ENCODE measurements at regions not wholly inside any gene's neighbourhood (a gene's known extent, or its start where the extent isn't known, plus 50 kb on each side); places are given as distances from the start of the nearest gene placed in this dataset.
"Not testable (repeated sequence)": the region's sequence is repeated elsewhere in the genome, so short reads cannot be mapped to it uniquely, and the experiment has no call there.

- Histone ChIP-seq H3K9me3 (ENCODE audit: control insufficient read depth in 1 of 2, low read length in 2 of 2) (no peaks in the 10 kb centered on the region), H3K27me3 (ENCODE audit: insufficient read depth, low read length) (no peaks in the 10 kb centered on the region), H3K27ac (ENCODE audit: low read depth, low read length) (no peak overlapping the region), H3K4me3 (ENCODE audit: low read length in 2 of 2) (no peak overlapping the region), H3K4me1 (ENCODE audit: insufficient read depth, low read length) (no peaks in the 10 kb centered on the region), H3K36me3 (ENCODE audit: insufficient read depth, low read length) (no peaks in the 10 kb centered on the region)
- no peaks in the 10 kb centered on the region for H3K4me1 Mint-ChIP-seq
- H3K9me3 Mint-ChIP-seq: peaks cover 0 to 4% (median 0%) of the 10 kb centered on the region in 8 donors
- DNase-seq: no peak
- intact Hi-C loops (cut with micrococcal nuclease): no loop called here
- no peaks in the 10 kb centered on the region for H3K36me3 Mint-ChIP-seq
- CTCF ChIA-PET (ENCODE audit: partially characterized antibody): no interaction called here
- H3K4me3 Mint-ChIP-seq: no peak overlapping the region
- POLR2A ChIA-PET (ENCODE audit: partially characterized antibody): no interaction called here
- no peak overlapping the region for H3K27ac Mint-ChIP-seq
- H3K27me3 Mint-ChIP-seq: no peaks in the 10 kb centered on the region
Measured at GRCh38 chr5:163867324-163867723, 361.9 kb downstream of the MAT2B start.

- H3K4me3 Mint-ChIP-seq: no peak overlapping the region
- no peaks in the 10 kb centered on the region for H3K4me1 ChIP-seq (ENCODE audit: insufficient read depth, low read length)
- no peaks in the 10 kb centered on the region for H3K36me3 Mint-ChIP-seq
- POLR2A ChIA-PET (ENCODE audit: partially characterized antibody): no interaction called here
- no peaks in the 10 kb centered on the region for H3K27me3 ChIP-seq (ENCODE audit: insufficient read depth, low read length)
- H3K4me3 ChIP-seq (ENCODE audit: low read length in 2 of 2): no peak overlapping the region
- H3K36me3 ChIP-seq (ENCODE audit: insufficient read depth, low read length): no peaks in the 10 kb centered on the region
- no peaks in the 10 kb centered on the region for H3K4me1 Mint-ChIP-seq
- no peak overlapping the region for H3K27ac ChIP-seq (ENCODE audit: low read depth, low read length)
- no peaks in the 10 kb centered on the region for H3K9me3 ChIP-seq (ENCODE audit: control insufficient read depth in 1 of 2, low read length in 2 of 2)
- intact Hi-C loops (cut with micrococcal nuclease): no loop called here
- H3K27ac Mint-ChIP-seq: no peak overlapping the region
- CTCF ChIA-PET (ENCODE audit: partially characterized antibody): no interaction called here
- H3K9me3 Mint-ChIP-seq: peaks cover 0 to 4% (median 0%) of the 10 kb centered on the region in 8 donors
- no peaks in the 10 kb centered on the region for H3K27me3 Mint-ChIP-seq
- DNase-seq: no peak
Measured at GRCh38 chr5:163867738-163868137, 362.3 kb downstream of the MAT2B start.

GRCh38 chr5:163869581-163869980, 364.2 kb downstream of the MAT2B start:
- H3K9me3 Mint-ChIP-seq: peaks cover 0 to 4% (median 0%) of the 10 kb centered on the region in 8 donors
- POLR2A ChIA-PET (ENCODE audit: partially characterized antibody): no interaction called here
- Histone ChIP-seq H3K4me3 (ENCODE audit: low read length in 2 of 2) (no peak overlapping the region), H3K36me3 (ENCODE audit: insufficient read depth, low read length) (no peaks in the 10 kb centered on the region), H3K27ac (ENCODE audit: low read depth, low read length) (no peak overlapping the region), H3K4me1 (ENCODE audit: insufficient read depth, low read length) (no peaks in the 10 kb centered on the region), H3K9me3 (ENCODE audit: control insufficient read depth in 1 of 2, low read length in 2 of 2) (no peaks in the 10 kb centered on the region), H3K27me3 (ENCODE audit: insufficient read depth, low read length) (no peaks in the 10 kb centered on the region)
- CTCF ChIA-PET (ENCODE audit: partially characterized antibody): no interaction called here
- intact Hi-C loops (cut with micrococcal nuclease): no loop called here
- no peaks in the 10 kb centered on the region for H3K4me1 Mint-ChIP-seq
- no peak overlapping the region for H3K4me3 Mint-ChIP-seq
- H3K27ac Mint-ChIP-seq: no peak overlapping the region
- no peaks in the 10 kb centered on the region for H3K36me3 Mint-ChIP-seq
- H3K27me3 Mint-ChIP-seq: no peaks in the 10 kb centered on the region
- no peak for DNase-seq

DNA sequence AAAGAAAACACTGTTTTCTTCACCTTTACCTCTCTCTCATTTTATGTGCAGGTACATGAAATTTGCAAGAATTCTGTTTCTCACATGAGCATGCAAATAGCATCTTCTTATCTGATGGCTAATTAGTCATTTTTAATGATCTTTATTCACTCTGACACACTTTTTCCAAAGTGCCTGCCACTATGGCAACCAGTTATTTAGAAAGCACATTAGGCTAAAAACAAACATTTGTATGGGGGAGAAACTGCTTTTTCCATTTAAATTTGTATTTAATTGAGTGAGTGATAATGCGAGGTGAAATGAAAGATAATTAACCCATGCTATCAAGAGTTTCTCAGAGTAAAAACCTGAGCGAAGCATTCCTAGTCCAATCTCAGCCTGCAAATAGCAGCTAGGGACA, 365.0 kb downstream of the MAT2B start:
- Histone ChIP-seq H3K36me3 (ENCODE audit: insufficient read depth, low read length) (no peaks in the 10 kb centered on the region), H3K4me3 (ENCODE audit: low read length in 2 of 2) (no peak overlapping the region), H3K4me1 (ENCODE audit: insufficient read depth, low read length) (no peaks in the 10 kb centered on the region), H3K27ac (ENCODE audit: low read depth, low read length) (no peak overlapping the region), H3K9me3 (ENCODE audit: control insufficient read depth in 1 of 2, low read length in 2 of 2) (no peaks in the 10 kb centered on the region), H3K27me3 (ENCODE audit: insufficient read depth, low read length) (no peaks in the 10 kb centered on the region)
- H3K36me3 Mint-ChIP-seq: no peaks in the 10 kb centered on the region
- no peak overlapping the region for H3K4me3 Mint-ChIP-seq
- H3K9me3 Mint-ChIP-seq: peaks cover 0 to 4% (median 0%) of the 10 kb centered on the region in 8 donors
- CTCF ChIA-PET (ENCODE audit: partially characterized antibody): no interaction called here
- no peak overlapping the region for H3K27ac Mint-ChIP-seq
- no peaks in the 10 kb centered on the region for H3K4me1 Mint-ChIP-seq
- DNase-seq: no peak
- intact Hi-C loops (cut with micrococcal nuclease): no loop called here
- POLR2A ChIA-PET (ENCODE audit: partially characterized antibody): no interaction called here
- H3K27me3 Mint-ChIP-seq: no peaks in the 10 kb centered on the region

DNA sequence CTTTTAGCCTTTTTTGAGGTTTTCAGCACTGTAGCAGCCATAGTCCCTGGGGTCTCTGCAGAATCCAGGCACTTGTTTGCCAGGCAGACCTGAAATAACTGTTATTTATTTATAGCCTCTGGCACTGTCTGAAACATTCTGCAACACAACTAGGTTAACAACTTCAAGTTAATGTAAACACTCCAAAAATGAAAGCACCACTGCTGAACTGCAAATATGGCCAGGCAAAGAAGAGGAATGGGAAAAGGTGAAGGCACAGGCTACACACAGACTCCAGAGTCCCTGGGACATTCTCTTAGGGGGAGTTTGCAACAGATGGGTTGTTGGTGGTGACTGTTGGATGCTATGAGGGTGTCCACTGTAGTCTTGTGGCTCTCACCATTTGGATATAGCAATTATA, 369.0 kb downstream of the MAT2B start:
- no peak overlapping the region for H3K27ac ChIP-seq (ENCODE audit: low read depth, low read length)
- ChIA-PET CTCF (ENCODE audit: partially characterized antibody) (no interaction called here), POLR2A (ENCODE audit: partially characterized antibody) (no interaction called here)
- H3K27me3 ChIP-seq (ENCODE audit: insufficient read depth, low read length): no peaks in the 10 kb centered on the region
- H3K4me3 ChIP-seq (ENCODE audit: low read length in 2 of 2): no peak overlapping the region
- H3K9me3 ChIP-seq (ENCODE audit: control insufficient read depth in 1 of 2, low read length in 2 of 2): no peaks in the 10 kb centered on the region
- intact Hi-C loops (cut with micrococcal nuclease): no loop called here
- peaks cover 0 to 11% (median under 1%) of the 10 kb centered on the region in 8 donors for H3K9me3 Mint-ChIP-seq
- H3K27ac Mint-ChIP-seq: no peak overlapping the region
- no peak for DNase-seq
- no peak overlapping the region for H3K4me3 Mint-ChIP-seq
- no peaks in the 10 kb centered on the region for H3K36me3 Mint-ChIP-seq
- no peaks in the 10 kb centered on the region for H3K36me3 ChIP-seq (ENCODE audit: insufficient read depth, low read length)
- no peaks in the 10 kb centered on the region for H3K4me1 ChIP-seq (ENCODE audit: insufficient read depth, low read length)
- no peaks in the 10 kb centered on the region for H3K4me1 Mint-ChIP-seq
- no peaks in the 10 kb centered on the region for H3K27me3 Mint-ChIP-seq

DNA sequence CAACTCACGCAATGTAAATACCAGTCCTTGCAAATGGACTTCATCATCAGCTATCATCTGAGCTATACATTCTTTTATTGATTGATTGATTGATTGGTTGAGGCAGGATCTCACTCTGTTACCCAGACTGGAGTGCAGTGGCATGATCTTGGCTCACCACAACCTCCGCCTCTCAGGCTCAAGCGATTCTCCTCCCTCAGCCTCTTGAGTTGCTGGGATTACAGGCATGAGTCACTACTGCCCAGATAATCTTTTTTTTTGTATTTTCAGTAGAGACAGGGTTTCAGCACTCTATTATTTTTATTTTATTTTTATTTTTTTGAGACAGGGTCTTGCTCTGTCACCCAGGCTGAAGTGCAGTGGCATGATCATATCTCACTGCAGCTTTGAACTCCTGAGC, 369.5 kb downstream of the MAT2B start:
- H3K4me3 Mint-ChIP-seq; DNase-seq; H3K27ac Mint-ChIP-seq; POLR2A ChIA-PET (ENCODE audit: partially characterized antibody); H3K36me3 Mint-ChIP-seq; H3K9me3 ChIP-seq (ENCODE audit: control insufficient read depth in 1 of 2, low read length in 2 of 2); H3K4me3 ChIP-seq (ENCODE audit: low read length in 2 of 2); H3K27me3 Mint-ChIP-seq; intact Hi-C loops (cut with micrococcal nuclease); H3K36me3 ChIP-seq (ENCODE audit: insufficient read depth, low read length); CTCF ChIA-PET (ENCODE audit: partially characterized antibody); H3K4me1 Mint-ChIP-seq; H3K27me3 ChIP-seq (ENCODE audit: insufficient read depth, low read length); H3K4me1 ChIP-seq (ENCODE audit: insufficient read depth, low read length); H3K27ac ChIP-seq (ENCODE audit: low read depth, low read length): not testable (repeated sequence)
- H3K9me3 Mint-ChIP-seq: peaks cover 0 to 11% (median under 1%) of the 10 kb centered on the region in 8 donors

DNA sequence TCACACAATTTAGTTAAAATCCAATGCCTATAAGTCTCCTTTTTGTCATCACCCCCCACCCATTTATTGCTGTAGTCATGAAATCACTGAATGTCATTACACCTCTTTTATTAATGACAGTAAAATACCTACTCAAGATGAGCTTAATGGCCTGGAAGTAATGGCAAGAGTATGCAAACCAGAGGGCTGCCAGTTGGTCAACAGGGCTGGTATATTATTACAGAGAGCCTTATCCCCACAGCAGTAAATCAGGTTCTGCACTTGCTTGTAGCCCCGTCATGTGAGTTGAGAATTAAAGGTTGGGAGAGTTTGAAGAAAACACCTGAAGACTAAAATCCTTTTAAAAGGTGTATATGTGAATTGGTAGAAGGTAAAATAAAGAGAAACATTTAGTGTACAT, 372.4 kb downstream of the MAT2B start:
- H3K27me3 Mint-ChIP-seq: no peaks in the 10 kb centered on the region
- POLR2A ChIA-PET (ENCODE audit: partially characterized antibody): no interaction called here

DNA sequence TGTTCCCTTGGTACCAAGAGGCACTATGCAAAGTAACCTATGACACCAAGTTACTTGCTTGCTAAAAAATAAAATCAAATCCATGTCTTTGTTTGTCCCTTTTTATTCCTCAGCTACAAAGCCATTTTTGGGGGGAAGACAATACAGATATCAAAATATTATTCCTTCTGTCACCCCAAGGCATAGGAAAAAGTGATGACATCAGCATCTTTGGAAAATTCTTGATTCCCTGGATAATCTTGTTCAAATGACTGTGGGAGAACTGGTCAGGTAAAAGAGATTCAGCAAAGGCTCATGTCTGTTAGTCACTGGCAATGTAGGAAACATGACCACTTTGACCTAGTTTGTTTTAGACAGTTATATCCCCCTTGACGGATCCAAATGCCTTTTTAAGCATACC, 373.1 kb downstream of the MAT2B start:
- intact Hi-C loops (cut with micrococcal nuclease): no loop called here
- H3K27ac Mint-ChIP-seq: no peak overlapping the region
- CTCF ChIA-PET (ENCODE audit: partially characterized antibody): no interaction called here

More for the DNA sequence above, 372.4 kb downstream of the MAT2B start:
- no peaks in the 10 kb centered on the region for H3K36me3 Mint-ChIP-seq
- H3K27ac Mint-ChIP-seq: no peak overlapping the region
- Histone ChIP-seq H3K27ac (ENCODE audit: low read depth, low read length) (no peak overlapping the region), H3K4me3 (ENCODE audit: low read length in 2 of 2) (no peak overlapping the region), H3K36me3 (ENCODE audit: insufficient read depth, low read length) (no peaks in the 10 kb centered on the region), H3K9me3 (ENCODE audit: control insufficient read depth in 1 of 2, low read length in 2 of 2) (no peaks in the 10 kb centered on the region), H3K27me3 (ENCODE audit: insufficient read depth, low read length) (no peaks in the 10 kb centered on the region), H3K4me1 (ENCODE audit: insufficient read depth, low read length) (no peaks in the 10 kb centered on the region)
- H3K4me3 Mint-ChIP-seq: no peak overlapping the region
- intact Hi-C loops (cut with micrococcal nuclease): no loop called here
- H3K9me3 Mint-ChIP-seq: peaks cover 0 to 11% (median 0%) of the 10 kb centered on the region in 8 donors
- CTCF ChIA-PET (ENCODE audit: partially characterized antibody): no interaction called here
- H3K4me1 Mint-ChIP-seq: no peaks in the 10 kb centered on the region
- DNase-seq: no peak

More for the DNA sequence above, 373.1 kb downstream of the MAT2B start:
- Mint-ChIP-seq H3K4me3 (no peak overlapping the region), H3K9me3 (peaks cover 0 to 11% (median 0%) of the 10 kb centered on the region in 8 donors), H3K36me3 (no peaks in the 10 kb centered on the region), H3K4me1 (no peaks in the 10 kb centered on the region), H3K27me3 (no peaks in the 10 kb centered on the region)
- DNase-seq: no peak
- POLR2A ChIA-PET (ENCODE audit: partially characterized antibody): no interaction called here
- no peaks in the 10 kb centered on the region for H3K4me1 ChIP-seq (ENCODE audit: insufficient read depth, low read length)
- no peak overlapping the region for H3K4me3 ChIP-seq (ENCODE audit: low read length in 2 of 2)
- H3K27me3 ChIP-seq (ENCODE audit: insufficient read depth, low read length): no peaks in the 10 kb centered on the region
- H3K36me3 ChIP-seq (ENCODE audit: insufficient read depth, low read length): no peaks in the 10 kb centered on the region
- no peak overlapping the region for H3K27ac ChIP-seq (ENCODE audit: low read depth, low read length)
- H3K9me3 ChIP-seq (ENCODE audit: control insufficient read depth in 1 of 2, low read length in 2 of 2): no peaks in the 10 kb centered on the region

All from CD4-positive, alpha-beta memory T cell (primary cell).